OCI-LY3 (cell line): ENCODE measurements at regions not wholly inside any gene's neighbourhood (a gene's known extent, or its start where the extent isn't known, plus 50 kb on each side); places are given as distances from the start of the nearest gene placed in this dataset.

Experiments
- EZH2phosphoT487 ChIP-seq: fragments of 200-600 bp; shearing (Covaris generic); IDR thresholded peaks from 2 replicates; pipeline ENCODE4 v1.6.1; 2018; ENCODE audit warnings: antibody characterized with exemption, mixed run types, low read depth
- TF ChIP-seq, protein P1 (sequence below): fragments of 200-600, 300-600 bp; sonication (generic); IDR thresholded peaks from 2 replicates; pipeline ENCODE4 v1.5.1; 2014; ENCODE audit warnings: antibody characterized with exemption, low read length, low read depth

DNA sequence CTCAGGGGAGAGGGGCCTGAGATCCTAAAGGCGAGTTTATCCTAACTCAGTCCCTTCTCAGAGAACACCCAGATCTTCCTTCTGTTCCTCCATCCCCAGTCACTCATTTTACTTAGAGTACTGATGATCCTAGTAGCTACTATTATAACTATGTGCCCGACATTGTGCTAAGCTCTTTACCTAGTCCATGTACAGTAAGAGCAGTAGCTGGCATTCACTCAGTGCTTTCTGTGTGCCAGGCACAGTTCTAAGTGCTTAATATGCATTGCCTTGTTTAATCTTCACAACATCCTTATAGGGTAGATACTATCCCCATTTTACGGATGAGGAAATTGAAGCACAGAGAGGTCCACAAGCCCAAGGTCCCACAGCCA lies 58.3 kb downstream of the FRMPD3 start:
- TF ChIP-seq, protein P1, sequence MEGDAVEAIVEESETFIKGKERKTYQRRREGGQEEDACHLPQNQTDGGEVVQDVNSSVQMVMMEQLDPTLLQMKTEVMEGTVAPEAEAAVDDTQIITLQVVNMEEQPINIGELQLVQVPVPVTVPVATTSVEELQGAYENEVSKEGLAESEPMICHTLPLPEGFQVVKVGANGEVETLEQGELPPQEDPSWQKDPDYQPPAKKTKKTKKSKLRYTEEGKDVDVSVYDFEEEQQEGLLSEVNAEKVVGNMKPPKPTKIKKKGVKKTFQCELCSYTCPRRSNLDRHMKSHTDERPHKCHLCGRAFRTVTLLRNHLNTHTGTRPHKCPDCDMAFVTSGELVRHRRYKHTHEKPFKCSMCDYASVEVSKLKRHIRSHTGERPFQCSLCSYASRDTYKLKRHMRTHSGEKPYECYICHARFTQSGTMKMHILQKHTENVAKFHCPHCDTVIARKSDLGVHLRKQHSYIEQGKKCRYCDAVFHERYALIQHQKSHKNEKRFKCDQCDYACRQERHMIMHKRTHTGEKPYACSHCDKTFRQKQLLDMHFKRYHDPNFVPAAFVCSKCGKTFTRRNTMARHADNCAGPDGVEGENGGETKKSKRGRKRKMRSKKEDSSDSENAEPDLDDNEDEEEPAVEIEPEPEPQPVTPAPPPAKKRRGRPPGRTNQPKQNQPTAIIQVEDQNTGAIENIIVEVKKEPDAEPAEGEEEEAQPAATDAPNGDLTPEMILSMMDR, result no peak
- no peak for TF ChIP-seq EZH2phosphoT487
